ENCODE measurements at regions not wholly inside any gene's neighbourhood (a gene's known extent, or its start where the extent isn't known, plus 50 kb on each side); places are given as distances from the start of the nearest gene placed in this dataset.

GRCh38 chr16:85279825-85280545, 167.7 kb upstream of the CIBAR2 start:
- peak overlapping the region in 1 of 4 donors; percentile 60 for H3K27ac ChIP-seq
- DNase-seq (ENCODE audit: low spot score in 2 of 2) = peak; percentile 41 to 55

GRCh38 chr16:85281181-85281580, 168.9 kb upstream of the CIBAR2 start:
- Histone ChIP-seq H3K27me3 (no peaks in the 10 kb centered on the region), H3K9me3 (no peaks in the 10 kb centered on the region), H3K4me3 (no peak overlapping the region), H3K4me1 (peaks cover 0 to 49% (median 12%) of the 10 kb centered on the region in 4 donors), H3K36me3 (no peaks in the 10 kb centered on the region), H3K27ac (no peak overlapping the region)
- 91 to 93% methylated on average over 9 of the region's 9 CpGs for WGBS, 2 donors
- no peak for DNase-seq (ENCODE audit: low spot score in 2 of 2)
- TF ChIP-seq POLR2A (IDR thresholded peaks at IDR 0.05) (no peak), CTCF (IDR thresholded peaks at IDR 0.05) (no peak), EP300 (IDR thresholded peaks at IDR 0.05) (no peak)

More at GRCh38 chr16:85279825-85280545, 167.7 kb upstream of the CIBAR2 start:
- TF ChIP-seq EP300 (IDR thresholded peaks at IDR 0.05) (peak in 1 of 2 donors; percentile 8), CTCF (IDR thresholded peaks at IDR 0.05) (no peak)
- H3K4me1 ChIP-seq = peaks cover 0 to 47% (median 6%) of the 10 kb centered on the region in 4 donors
- no peaks in the 10 kb centered on the region for H3K27me3 ChIP-seq
- 75 to 89% methylated on average over 18 to 20 of the region's 21 CpGs for WGBS, 2 donors
- H3K36me3 ChIP-seq = no peaks in the 10 kb centered on the region
- no peak overlapping the region for H3K4me3 ChIP-seq
- no peaks in the 10 kb centered on the region for H3K9me3 ChIP-seq

GRCh38 chr16:85282842-85283241, 170.6 kb upstream of the CIBAR2 start:
- Histone ChIP-seq H3K27ac (no peak overlapping the region), H3K36me3 (no peaks in the 10 kb centered on the region), H3K4me1 (peaks cover 0 to 64% (median 21%) of the 10 kb centered on the region in 4 donors), H3K27me3 (no peaks in the 10 kb centered on the region), H3K4me3 (no peak overlapping the region), H3K9me3 (no peaks in the 10 kb centered on the region)
- DNase-seq (ENCODE audit: low spot score in 2 of 2) = no peak
- WGBS, 2 donors = 93 to 100% methylated on average over 4 to 8 of the region's 8 CpGs
- TF ChIP-seq CTCF (IDR thresholded peaks at IDR 0.05) (no peak), POLR2A (IDR thresholded peaks at IDR 0.05) (no peak), EP300 (IDR thresholded peaks at IDR 0.05) (no peak)

- DNase-seq (ENCODE audit: low spot score in 2 of 2) = no peak
- H3K36me3 ChIP-seq = no peaks in the 10 kb centered on the region
- TF ChIP-seq POLR2A (IDR thresholded peaks at IDR 0.05) (no peak), CTCF (IDR thresholded peaks at IDR 0.05) (no peak), EP300 (IDR thresholded peaks at IDR 0.05) (no peak)
- no peaks in the 10 kb centered on the region for H3K27me3 ChIP-seq
- H3K4me1 ChIP-seq = peaks cover 0 to 65% (median 27%) of the 10 kb centered on the region in 4 donors
- H3K4me3 ChIP-seq = no peak overlapping the region
- H3K9me3 ChIP-seq = no peaks in the 10 kb centered on the region
- peak overlapping the region in 2 of 4 donors; percentile 69 to 91 for H3K27ac ChIP-seq
- 94 to 95% methylated on average over 18 to 20 of the region's 22 CpGs for WGBS, 2 donors
These were observed 171.2 kb upstream of the CIBAR2 start for GRCh38 chr16:85283305-85284050.
